HCT116 (cell line): ENCODE measurements at regions not wholly inside any gene's neighbourhood (a gene's known extent, or its start where the extent isn't known, plus 50 kb on each side); places are given as distances from the start of the nearest gene placed in this dataset.

Experiments used
- ATF3 ChIP-seq: IDR thresholded peaks from 2 replicates; pipeline ENCODE4 v1.6.1; 2012
- CEBPB ChIP-seq: IDR thresholded peaks from 2 replicates; pipeline ENCODE4 v1.6.1; 2012; ENCODE audit warnings: low read depth
- CTCF ChIP-seq, 3 experiments: fragments of 200-600 bp in 1 of 3; sonication (generic) in 1 of 3; IDR thresholded peaks in 2 of 3; conservative IDR thresholded peaks in 1 of 3; 2 replicates each; pipeline ENCODE4 v1.5.1; 2012 to 2017; ENCODE audit warnings: low read depth in 2 of 3, low read length in 2 of 3, antibody characterized with exemption in 1 of 3, borderline replicate concordance in 1 of 3, control low read depth in 1 of 3, mild to moderate bottlenecking in 1 of 3, mixed read lengths in 1 of 3, mixed run types in 1 of 3, moderate library complexity in 1 of 3; ENCODE audit not compliant: insufficient read depth in 1 of 3
- EZH2 ChIP-seq: fragments of 200-600 bp; sonication (generic); IDR thresholded peaks from 2 replicates; pipeline ENCODE4 v1.6.1; 2017; ENCODE audit warnings: antibody characterized with exemption, mixed run types
- EZH2phosphoT487 ChIP-seq: fragments of 200-600 bp; IDR thresholded peaks from 2 replicates; pipeline ENCODE4 v1.6.1; 2018; ENCODE audit warnings: antibody characterized with exemption, borderline replicate concordance
- POLR2A ChIP-seq: IDR thresholded peaks from 2 replicates; pipeline ENCODE4 v1.7.0; 2011; ENCODE audit warnings: borderline replicate concordance; ENCODE audit not compliant: insufficient read depth, insufficient read length; ENCODE audit errors: extremely low read depth
- SIN3A ChIP-seq: IDR thresholded peaks from 2 replicates; pipeline ENCODE4 v1.6.1; 2012; ENCODE audit warnings: low read depth
- TCF7L2 ChIP-seq: IDR thresholded peaks from 2 replicates; pipeline ENCODE4 v1.7.0; 2011; ENCODE audit warnings: borderline replicate concordance, inconsistent platforms; ENCODE audit not compliant: insufficient read depth, insufficient read length; ENCODE audit errors: extremely low read depth

- TF ChIP-seq POLR2A (no peak), EZH2 (no peak), CTCF (IDR thresholded peaks at IDR 0.05 in 2 of 3, conservative IDR thresholded peaks at IDR 0.05 in 1 of 3; ENCODE audit: borderline replicate concordance in 1 of 3, insufficient read depth in 1 of 3, low read depth in 2 of 3, low read length in 2 of 3) (no peak), SIN3A (no peak), CEBPB (no peak), EZH2phosphoT487 (no peak), TCF7L2 (no peak), ATF3 (no peak)
Measured at GRCh38 chr1:187047298-187047697, 218.5 kb downstream of the PLA2G4A start.
